Parathyroid adenoma (tissue), 2 donors: ENCODE measurements at regions not wholly inside any gene's neighbourhood (a gene's known extent, or its start where the extent isn't known, plus 50 kb on each side); places are given as distances from the start of the nearest gene placed in this dataset.

Experiments used
- H2AFZ ChIP-seq: fragments of 300-600 bp; sonication (generic); one replicate; pipeline ENCODE4 v1.7.0; 2017; ENCODE audit warnings: antibody characterized with exemption, mild to moderate bottlenecking
- H3K27ac ChIP-seq: fragments of 300-600 bp; sonication (generic); one replicate; pipeline ENCODE4 v1.7.0; 2017
- H3K27me3 ChIP-seq: fragments of 300-600 bp; sonication (generic); one replicate; pipeline ENCODE4 v1.7.0; 2017; ENCODE audit warnings: low read length; ENCODE audit not compliant: control insufficient read depth, insufficient read depth
- H3K36me3 ChIP-seq: fragments of 300-600 bp; sonication (generic); one replicate; pipeline ENCODE4 v1.7.0; 2017; ENCODE audit warnings: low read length; ENCODE audit not compliant: control insufficient read depth, insufficient read depth
- H3K4me1 ChIP-seq: fragments of 300-600 bp; sonication (generic); one replicate; pipeline ENCODE4 v1.7.0; 2017; ENCODE audit warnings: control low read depth
- H3K4me2 ChIP-seq: fragments of 300-600 bp; sonication (generic); one replicate; pipeline ENCODE4 v1.7.0; 2017; ENCODE audit warnings: low read length
- H3K4me3 ChIP-seq: fragments of 300-600 bp; sonication (generic); one replicate; pipeline ENCODE4 v1.7.0; 2017; ENCODE audit warnings: low read depth, low read length
- H3K79me2 ChIP-seq: fragments of 300-600 bp; sonication (generic); one replicate; pipeline ENCODE4 v1.7.0; 2017; ENCODE audit warnings: control low read depth
- H3K9ac ChIP-seq: fragments of 300-600 bp; sonication (generic); one replicate; pipeline ENCODE4 v1.7.0; 2017; ENCODE audit warnings: mild to moderate bottlenecking
- H3K9me3 ChIP-seq: fragments of 300-600 bp; sonication (generic); one replicate; pipeline ENCODE4 v1.7.0; 2017; ENCODE audit warnings: low read length; ENCODE audit not compliant: control insufficient read depth
- CTCF ChIP-seq: fragments of 300-600 bp; sonication (generic); IDR thresholded peaks from one replicate; pipeline ENCODE4 v1.7.0; 2017; ENCODE audit warnings: antibody characterized with exemption, mild to moderate bottlenecking
- donor health status: primary hyperparathyroidism.

GRCh38 chr6:98782772-98783171, 51.6 kb upstream of the POU3F2 start:
- Histone ChIP-seq H3K4me2 (no peak overlapping the region), H3K79me2 (no peaks in the 10 kb centered on the region), H3K4me1 (no peaks in the 10 kb centered on the region), H3K27me3 (no peaks in the 10 kb centered on the region), H2AFZ (no peak overlapping the region), H3K4me3 (no peak overlapping the region), H3K27ac (no peak overlapping the region), H3K36me3 (no peaks in the 10 kb centered on the region), H3K9ac (no peak overlapping the region), H3K9me3 (no peaks in the 10 kb centered on the region)
- TF ChIP-seq CTCF, result no peak

GRCh38 chr6:98783578-98783977, 50.8 kb upstream of the POU3F2 start:
- Histone ChIP-seq H3K4me2 (no peak overlapping the region), H3K27ac (no peak overlapping the region), H3K4me1 (no peaks in the 10 kb centered on the region), H2AFZ (no peak overlapping the region), H3K36me3 (no peaks in the 10 kb centered on the region), H3K27me3 (no peaks in the 10 kb centered on the region), H3K79me2 (no peaks in the 10 kb centered on the region), H3K9ac (no peak overlapping the region), H3K4me3 (no peak overlapping the region), H3K9me3 (no peaks in the 10 kb centered on the region)
- no peak for TF ChIP-seq CTCF
